ENCODE measurements at regions not wholly inside any gene's neighbourhood (a gene's known extent, or its start where the extent isn't known, plus 50 kb on each side); places are given as distances from the start of the nearest gene placed in this dataset.

GRCh38 chr11:96474263-96474662, 84.5 kb downstream of the JRKL start:
- TF ChIP-seq CREB1 (IDR thresholded peaks at IDR 0.05; ENCODE audit: low read depth) (no peak), POLR2A (IDR thresholded peaks at IDR 0.05; ENCODE audit: low read depth, low read length) (no peak), SIX5 (IDR thresholded peaks at IDR 0.05; ENCODE audit: low read depth, low read length, severe bottlenecking) (no peak), MYC (IDR thresholded peaks at IDR 0.05; ENCODE audit: insufficient read depth, insufficient read length, insufficient replicate concordance, low read length, severe bottlenecking) (no peak)
- TF ChIP-seq, protein P1, sequence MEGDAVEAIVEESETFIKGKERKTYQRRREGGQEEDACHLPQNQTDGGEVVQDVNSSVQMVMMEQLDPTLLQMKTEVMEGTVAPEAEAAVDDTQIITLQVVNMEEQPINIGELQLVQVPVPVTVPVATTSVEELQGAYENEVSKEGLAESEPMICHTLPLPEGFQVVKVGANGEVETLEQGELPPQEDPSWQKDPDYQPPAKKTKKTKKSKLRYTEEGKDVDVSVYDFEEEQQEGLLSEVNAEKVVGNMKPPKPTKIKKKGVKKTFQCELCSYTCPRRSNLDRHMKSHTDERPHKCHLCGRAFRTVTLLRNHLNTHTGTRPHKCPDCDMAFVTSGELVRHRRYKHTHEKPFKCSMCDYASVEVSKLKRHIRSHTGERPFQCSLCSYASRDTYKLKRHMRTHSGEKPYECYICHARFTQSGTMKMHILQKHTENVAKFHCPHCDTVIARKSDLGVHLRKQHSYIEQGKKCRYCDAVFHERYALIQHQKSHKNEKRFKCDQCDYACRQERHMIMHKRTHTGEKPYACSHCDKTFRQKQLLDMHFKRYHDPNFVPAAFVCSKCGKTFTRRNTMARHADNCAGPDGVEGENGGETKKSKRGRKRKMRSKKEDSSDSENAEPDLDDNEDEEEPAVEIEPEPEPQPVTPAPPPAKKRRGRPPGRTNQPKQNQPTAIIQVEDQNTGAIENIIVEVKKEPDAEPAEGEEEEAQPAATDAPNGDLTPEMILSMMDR (IDR thresholded peaks at IDR 0.05 in 2 of 3, conservative IDR thresholded peaks at IDR 0.05 in 1 of 3; ENCODE audit: control insufficient read depth in 2 of 3, extremely low read depth in 1 of 3, insufficient read depth in 1 of 3, low read depth in 3 of 3, low read length in 3 of 3), result no peak

Measured in GM12878 (cell line).